Fibroblast of mammary gland (primary cell): ENCODE measurements at regions not wholly inside any gene's neighbourhood (a gene's known extent, or its start where the extent isn't known, plus 50 kb on each side); places are given as distances from the start of the nearest gene placed in this dataset.

ENCODE experiments used
- DNase-seq: peaks from one replicate; pipeline ENCODE4 v3.0.0-alpha.2; 2010; ENCODE audit warnings: low read depth
- H3K4me3 ChIP-seq: 2 replicates; pipeline ENCODE4 v1.5.1; 2011; ENCODE audit warnings: low read depth, mild to moderate bottlenecking, low read length, moderate library complexity; ENCODE audit not compliant: control insufficient read depth
- CTCF ChIP-seq: conservative IDR thresholded peaks from 2 replicates; pipeline ENCODE4 v1.5.1; 2011; ENCODE audit warnings: low read depth, low read length, inconsistent platforms; ENCODE audit not compliant: control insufficient read depth, insufficient read depth

- TF ChIP-seq CTCF: no peak
- DNase-seq: no peak
- no peak overlapping the region for H3K4me3 ChIP-seq
Measured at GRCh38 chr2:158011055-158011771, 90.5 kb upstream of the UPP2 start.

GRCh38 chr2:158009399-158009798 lies 92.3 kb upstream of the UPP2 start:
- no peak for TF ChIP-seq CTCF
- no peak for DNase-seq
- no peak overlapping the region for H3K4me3 ChIP-seq

- DNase-seq: no peak
- H3K4me3 ChIP-seq: no peak overlapping the region
- TF ChIP-seq CTCF: no peak
Measured at GRCh38 chr2:158006961-158007719, 94.5 kb upstream of the UPP2 start.

- TF ChIP-seq CTCF: no peak
- H3K4me3 ChIP-seq: no peak overlapping the region
- DNase-seq: peak; percentile 66
Measured at GRCh38 chr2:158004126-158004764, 97.4 kb upstream of the UPP2 start.

- no peak overlapping the region for H3K4me3 ChIP-seq
- TF ChIP-seq CTCF: no peak
- no peak for DNase-seq
Measured at GRCh38 chr2:158002079-158002478, 99.6 kb upstream of the UPP2 start.

- no peak overlapping the region for H3K4me3 ChIP-seq
- no peak for TF ChIP-seq CTCF
- DNase-seq: no peak
Measured at GRCh38 chr2:157996799-157997198, 104.9 kb upstream of the UPP2 start.
